SK-MEL-5 (cell line): ENCODE measurements at regions not wholly inside any gene's neighbourhood (a gene's known extent, or its start where the extent isn't known, plus 50 kb on each side); places are given as distances from the start of the nearest gene placed in this dataset.
A peak's percentile ranks its signal among the peaks of the same experiment; 100 is the strongest.

Experiments
- DNase-seq: peaks from one replicate; pipeline ENCODE4 v3.0.0-alpha.2; 2016; ENCODE audit warnings: low read depth, low spot score
- in situ Hi-C: cut with HindIII; loops from 2 replicates; pipeline ENCODE4 v1.10.0; 2016; ENCODE audit warnings: low sequenced_read_pairs, high pct_unique_total_duplicates, low pct_unique_long_range_greater_than_20kb

DNA sequence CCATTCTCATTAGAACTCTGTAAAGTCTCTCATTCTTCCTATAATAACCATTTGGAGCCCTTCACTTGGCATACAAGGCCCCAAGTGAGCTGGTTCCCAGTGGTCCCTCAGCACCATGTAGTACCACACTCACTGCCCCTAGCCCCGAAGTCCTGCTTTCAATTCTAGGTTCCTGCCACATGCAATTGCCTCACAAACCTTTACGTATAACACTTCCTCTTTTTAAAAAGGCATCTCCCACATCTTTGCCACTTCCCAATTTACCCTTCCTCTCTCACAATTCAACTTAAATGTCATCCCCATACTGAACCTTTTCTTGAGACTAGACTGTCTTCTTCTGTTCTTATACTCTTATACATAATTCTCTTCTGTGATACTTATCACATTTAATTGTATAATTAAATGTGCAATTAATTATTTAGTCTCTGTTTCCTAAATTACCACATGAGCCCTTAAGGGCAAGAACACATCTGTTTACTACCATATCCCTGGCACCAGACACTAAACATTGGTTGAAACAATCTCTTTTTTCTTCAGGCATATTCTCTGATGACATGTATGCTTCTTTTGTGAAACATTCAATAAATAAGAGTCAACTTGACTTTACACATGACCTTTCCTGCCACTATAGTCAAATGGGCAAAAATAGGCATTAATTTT is 304.0 kb downstream of the SPRY2 start:
- in situ Hi-C loops: no loop called here
- peak; percentile 16 for DNase-seq

DNA sequence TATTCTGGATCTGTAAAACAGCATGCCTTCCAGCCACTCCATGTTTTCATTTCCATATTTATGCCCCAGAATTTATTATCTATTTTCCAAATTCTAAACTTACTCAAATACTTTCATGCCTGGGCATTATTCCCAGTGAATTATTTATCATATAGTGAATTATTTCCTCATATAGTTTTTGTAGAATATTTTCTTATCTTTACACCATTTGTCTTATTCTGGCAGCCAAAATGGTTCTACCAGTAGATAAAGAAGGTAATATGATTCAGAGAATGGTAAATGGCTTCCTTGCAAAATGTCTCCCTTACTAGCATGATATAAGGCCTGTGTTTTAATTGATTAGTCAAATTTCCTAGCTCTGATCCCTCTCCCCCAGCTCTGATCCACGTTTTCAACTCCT is 305.8 kb downstream of the SPRY2 start:
- no peak for DNase-seq
- in situ Hi-C loops: no loop called here

DNA sequence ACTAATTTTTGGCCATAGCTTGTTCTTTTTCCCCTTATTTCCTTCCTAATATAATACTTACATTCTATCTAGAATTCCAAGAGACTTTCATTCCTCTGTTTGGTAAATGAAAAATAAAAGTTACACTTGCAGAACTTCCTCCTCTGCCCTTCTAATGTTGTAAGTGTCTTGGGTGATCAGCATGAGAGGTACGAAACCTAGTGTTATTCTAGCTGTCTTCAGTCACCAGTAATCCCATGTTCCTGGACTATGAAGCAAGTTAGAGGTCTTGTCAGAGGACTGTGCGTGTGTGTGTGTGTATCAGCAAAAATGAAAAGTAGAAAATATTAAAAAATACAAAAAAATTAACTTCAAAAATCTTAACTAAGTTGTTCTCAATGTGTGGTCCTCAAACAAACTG is 307.0 kb downstream of the SPRY2 start:
- no peak for DNase-seq
- in situ Hi-C loops: no loop called here

DNA sequence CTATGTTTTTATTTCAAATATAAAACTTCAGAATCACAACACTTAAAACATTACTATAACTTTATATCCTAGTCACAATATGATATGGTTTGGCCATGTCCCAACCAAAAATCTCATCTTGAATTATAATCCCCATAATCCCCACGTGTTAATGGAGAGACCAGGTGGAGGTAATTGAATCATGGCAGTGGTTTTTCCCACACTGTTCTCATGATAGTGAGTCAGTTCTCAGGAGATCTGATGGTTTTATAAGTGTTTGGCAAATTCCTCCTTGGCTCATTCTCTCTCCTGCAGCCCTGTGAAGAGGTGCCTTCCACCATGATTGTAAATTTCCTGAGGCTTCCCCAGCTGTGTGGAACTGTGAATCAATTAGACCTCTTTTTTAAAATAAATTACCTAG is 307.6 kb downstream of the SPRY2 start:
- DNase-seq: no peak
- in situ Hi-C loops: no loop called here

DNA sequence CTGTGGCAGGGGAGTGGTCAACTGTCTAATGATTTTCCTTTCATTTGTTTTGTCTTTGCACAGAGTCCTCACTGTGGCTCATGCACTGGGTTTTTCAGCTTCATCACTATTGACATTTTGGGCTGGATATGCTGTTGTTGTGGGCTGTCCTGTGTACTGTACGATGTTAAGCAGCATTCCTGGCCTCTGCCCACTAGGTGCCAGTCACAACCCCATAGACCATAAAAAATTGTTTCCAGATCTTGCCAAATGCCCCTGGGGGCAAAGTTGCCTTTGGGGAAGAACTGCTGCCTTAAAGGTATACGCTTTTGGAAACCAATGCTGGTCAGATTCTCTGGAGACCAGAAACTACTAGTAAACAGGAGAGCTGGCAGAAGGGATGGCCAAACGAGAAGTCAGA is 310.4 kb downstream of the SPRY2 start:
- peak; percentile 93 for DNase-seq
- in situ Hi-C loops: no loop called here

DNA sequence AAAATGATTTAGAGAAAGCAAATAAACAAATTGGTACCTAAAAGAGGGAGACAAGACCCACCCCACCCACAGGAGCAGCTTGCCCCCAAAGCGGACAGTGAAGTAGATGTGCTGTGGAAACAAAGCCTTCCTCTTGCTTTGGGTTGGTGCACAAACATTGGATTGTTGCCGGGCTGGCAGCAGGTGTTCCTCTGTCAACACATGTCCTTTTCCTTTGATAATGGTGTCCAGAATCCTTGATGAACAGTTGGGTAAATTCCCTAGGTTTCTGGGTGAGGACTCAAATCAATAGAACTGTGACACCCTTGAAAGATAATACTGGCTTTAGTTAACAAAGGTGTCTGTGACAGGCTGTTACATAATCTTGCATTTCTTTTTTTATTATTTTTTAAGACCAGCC is 311.8 kb downstream of the SPRY2 start:
- in situ Hi-C loops: no loop called here
- DNase-seq: no peak

DNA sequence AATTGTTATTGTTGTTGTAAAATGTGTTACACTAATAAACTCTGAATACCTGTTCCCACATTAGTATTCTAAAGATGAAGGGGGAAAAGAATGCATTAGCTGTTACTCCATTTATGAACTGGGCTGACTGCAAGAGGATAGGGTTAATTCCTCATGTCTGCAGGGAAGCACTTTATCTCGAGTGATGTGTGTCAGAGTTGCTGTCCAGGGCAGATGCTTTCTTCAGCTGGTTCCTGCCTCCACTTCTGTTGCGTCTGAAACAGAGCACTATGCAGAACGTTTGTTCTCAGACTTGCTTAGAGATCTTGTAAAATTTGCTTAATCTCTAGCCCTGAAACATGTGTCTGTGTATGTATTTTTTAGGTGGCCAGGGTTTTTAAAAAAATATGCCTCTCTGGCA is 318.8 kb downstream of the SPRY2 start:
- in situ Hi-C loops: no loop called here
- DNase-seq: no peak

DNA sequence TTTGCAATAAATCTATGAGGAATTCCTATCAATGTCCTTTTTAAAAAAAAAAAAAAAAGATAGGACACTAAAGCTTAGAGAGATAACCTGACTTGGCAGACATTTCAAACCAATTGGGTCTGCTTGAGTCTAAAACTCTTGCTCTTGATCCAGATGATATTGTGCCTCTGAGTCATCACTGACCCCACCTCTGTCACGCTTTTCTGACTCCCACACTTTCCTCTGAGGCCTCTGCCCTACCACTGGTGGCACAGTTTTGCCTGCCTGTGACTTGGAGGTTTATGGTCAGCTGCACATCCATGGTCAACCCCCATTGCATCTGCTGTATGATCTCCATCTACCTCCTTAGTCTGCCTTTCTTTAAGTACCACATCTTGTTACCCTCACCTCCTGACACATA is 328.7 kb downstream of the SPRY2 start:
- no peak for DNase-seq
- in situ Hi-C loops: no loop called here

DNA sequence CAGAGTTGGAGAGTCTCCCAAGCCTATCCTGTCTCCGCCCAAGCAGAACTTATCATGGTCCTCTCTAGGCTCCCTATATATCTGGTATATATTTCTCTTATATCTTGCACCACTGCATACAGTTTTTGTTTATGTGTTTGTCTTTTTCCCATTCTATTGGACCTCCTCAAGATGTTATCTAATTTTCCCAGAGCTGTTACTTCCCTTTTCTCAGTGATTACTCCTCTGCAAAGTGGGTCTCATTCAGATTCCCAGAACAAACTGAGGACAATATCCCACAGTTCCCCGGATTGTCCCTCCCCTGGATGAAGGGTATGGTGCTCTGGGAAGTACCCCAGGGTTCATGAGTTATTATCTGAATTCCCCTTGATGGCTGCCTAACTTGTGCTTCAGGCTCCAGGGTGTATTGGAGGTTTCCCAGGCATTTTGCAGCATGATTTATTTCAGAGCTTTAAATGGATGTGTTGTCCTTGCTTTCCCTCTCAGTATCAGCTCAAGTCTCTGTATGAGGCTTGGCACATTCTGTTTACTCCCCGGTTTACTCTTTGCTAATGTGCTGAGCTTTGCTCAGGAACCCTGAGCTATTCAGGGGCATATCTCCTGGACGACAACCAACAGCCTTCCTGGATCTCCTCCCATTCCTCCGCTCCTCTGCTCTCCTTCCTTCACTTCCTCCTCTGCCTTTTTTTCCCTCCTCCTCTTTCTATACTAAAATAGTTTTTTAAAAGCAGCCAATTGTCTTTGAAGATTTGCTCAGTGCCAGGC is 329.3 kb downstream of the SPRY2 start:
- in situ Hi-C loops: no loop called here
- no peak for DNase-seq

DNA sequence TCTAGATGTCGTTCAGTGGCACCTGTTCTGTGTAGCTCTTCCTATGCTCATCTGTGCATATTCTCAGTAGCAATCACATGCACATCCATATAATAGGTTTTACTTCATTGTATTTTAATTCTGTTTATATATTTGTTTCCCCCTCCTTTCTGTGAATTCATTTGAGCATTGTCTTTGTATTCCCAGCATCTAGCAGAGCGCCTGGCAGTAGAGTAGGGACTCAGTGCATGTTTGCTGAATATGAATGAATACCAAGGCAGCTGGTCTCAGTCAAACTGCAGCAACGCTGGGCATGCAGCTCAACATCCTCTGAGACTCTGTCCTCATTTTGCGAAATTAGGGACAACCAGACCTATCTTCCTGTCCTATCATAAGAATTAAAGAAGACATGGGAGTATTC is 330.1 kb downstream of the SPRY2 start:
- no peak for DNase-seq

DNA sequence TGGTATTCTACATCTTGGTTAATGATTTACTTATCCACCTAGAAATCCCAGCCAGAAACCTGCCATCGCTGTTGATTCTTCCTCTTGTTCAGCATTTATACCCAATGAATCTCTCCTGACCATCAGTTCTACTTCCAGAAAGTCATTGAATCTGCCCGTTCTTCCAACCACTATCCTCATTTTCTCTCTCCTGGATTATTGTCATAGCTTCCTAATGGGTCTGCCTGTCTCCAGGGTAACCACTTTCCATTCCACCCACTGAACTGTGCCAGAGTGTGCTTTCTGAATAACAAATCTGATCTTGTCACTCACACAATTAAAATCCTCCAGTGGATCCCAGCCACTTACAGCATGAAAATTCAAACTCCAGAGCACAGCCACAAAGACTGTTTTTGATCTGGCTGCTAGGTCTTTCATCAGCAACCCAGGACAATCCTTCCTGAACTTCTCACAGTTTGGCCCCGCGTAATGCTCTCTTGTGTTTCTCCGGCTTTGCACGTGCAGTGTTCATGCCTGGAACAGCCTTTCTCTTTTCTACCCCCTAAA is 330.6 kb downstream of the SPRY2 start:
- in situ Hi-C loops: no loop called here
- DNase-seq: no peak

More for the DNA sequence above, 330.1 kb downstream of the SPRY2 start:
- in situ Hi-C loops: no loop called here

DNA sequence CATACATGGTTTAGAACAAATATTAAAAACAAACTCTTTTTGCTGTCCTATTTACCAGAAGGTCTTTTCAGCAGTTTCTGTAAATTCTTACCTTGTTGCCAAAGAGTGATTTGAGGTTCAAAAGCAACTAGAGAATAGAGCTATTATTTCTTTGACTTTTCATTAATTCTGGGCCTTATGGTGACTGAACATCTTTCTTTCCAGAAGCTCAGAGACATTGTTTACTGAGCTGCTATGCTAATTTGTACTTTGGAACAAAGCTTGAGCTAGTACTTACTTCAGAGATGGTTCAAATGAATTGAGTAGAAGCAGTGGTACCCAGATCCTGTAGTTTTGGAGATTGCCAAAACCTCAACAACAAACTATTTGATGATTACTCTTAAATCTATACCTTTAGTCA is 331.2 kb downstream of the SPRY2 start:
- in situ Hi-C loops: no loop called here
- DNase-seq: no peak

DNA sequence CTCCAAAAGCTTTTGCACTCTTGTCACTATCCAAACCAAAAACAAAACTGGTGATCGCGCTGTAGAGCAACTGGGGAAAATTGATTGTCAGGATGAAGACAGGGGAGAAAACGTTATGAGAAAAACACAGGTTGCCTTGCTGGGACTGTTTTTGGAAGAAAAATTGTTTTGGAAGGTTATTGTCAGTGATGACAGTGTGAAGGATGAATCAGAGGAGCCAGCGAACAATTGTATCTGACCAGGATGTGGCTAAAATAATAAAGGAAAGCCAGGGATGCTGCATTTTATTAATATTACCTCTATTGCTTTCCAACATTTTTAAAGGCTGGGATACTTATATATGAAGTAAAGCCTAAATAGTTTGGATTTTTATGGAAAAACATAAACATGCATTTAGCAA is 334.0 kb downstream of the SPRY2 start:
- in situ Hi-C loops: no loop called here
- no peak for DNase-seq

DNA sequence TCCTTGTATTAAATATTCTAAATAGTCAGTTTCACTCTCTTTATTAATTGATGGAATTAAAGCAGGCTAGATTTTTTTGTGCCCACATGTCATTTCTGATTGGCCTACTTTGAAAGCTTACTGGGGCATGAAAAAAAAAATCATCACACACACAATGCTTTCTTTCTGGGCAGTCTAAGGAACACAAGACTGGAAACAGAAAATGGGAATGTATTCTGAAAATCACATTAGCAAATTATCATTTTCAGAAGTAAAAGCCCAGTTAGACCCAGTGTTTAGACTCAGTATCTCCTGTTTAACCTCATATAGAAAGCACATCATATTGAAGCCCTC is 339.4 kb downstream of the SPRY2 start:
- in situ Hi-C loops: no loop called here
- no peak for DNase-seq

DNA sequence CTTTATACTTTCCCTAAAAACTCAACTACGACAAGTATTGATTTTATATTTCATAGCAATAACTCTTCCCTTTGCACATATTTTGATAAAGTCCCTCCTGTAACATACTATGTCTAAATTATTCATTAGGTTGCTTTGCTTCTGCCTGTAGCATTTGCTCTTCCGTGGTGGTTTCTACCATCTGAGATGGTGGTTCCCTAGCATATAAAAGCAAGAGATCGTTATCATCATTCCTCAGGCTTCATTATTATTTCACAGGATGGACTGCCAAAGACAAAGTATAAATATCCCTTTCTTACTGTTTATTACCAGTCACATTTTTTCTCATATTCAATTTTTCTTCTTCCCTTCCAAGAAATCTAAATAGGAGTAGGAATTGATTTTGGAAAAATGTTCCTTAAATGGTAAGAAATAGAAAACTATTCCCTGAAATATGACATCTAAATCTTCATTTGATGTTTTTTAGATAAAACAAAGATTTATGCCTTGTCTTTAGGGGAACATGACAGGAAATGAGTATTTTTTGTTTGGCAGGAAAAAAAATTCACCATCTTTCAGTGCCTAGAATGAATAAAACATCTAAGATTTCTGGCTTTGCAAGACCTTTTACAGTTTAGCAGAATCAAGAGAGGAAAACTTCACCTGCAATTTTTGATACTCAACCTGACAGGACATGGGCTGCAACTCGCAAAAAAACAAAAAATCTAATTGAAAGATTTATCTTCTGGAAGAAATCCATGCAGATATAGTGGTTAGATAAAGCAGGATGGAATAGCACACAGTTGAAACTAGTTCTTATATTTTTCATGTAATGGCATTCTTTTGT is 340.0 kb downstream of the SPRY2 start:
- no peak for DNase-seq
- in situ Hi-C loops: no loop called here

DNA sequence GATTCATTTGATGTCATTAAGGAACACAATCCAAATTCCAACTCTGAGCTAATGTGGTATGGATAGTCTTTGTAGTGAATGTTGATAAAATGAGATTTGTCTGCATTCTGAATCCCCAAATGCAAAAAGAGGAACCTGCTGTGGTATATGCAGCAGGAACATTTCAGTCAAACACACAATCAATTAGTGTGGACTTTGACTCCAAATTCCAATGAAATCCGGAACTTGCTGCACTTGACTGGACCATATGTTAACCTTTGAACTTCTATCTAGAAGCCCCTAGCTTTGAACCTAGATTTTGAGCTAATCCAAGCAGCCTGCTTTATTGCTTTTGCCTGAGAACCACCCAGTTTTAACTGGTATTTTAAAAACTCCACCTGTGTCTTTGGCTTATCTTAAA is 341.3 kb downstream of the SPRY2 start:
- in situ Hi-C loops: no loop called here
- DNase-seq: no peak

DNA sequence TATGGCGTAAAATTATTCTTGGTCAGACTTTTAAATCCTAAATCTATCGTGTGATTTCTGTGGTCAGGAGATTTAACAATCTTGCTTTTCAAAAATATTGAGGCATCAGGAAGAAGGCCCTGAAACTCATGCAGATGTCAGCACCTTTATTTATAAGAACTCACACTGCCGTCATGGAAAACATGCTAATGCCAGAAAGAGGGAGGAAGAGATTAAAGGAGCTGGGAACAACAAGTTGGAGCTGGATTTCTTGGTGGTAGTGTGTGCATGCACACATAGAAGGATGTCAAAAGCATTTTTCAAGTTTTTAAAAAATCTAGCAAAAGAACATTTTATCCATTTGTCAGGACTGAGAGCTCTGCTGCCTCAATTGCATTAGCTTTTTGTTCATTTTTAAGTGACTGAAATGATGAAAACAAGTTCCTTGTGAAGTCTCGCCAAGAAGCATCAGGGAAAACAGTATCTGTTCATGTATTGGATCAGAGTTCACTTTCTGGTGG is 342.5 kb downstream of the SPRY2 start:
- in situ Hi-C loops: no loop called here
- DNase-seq: no peak

DNA sequence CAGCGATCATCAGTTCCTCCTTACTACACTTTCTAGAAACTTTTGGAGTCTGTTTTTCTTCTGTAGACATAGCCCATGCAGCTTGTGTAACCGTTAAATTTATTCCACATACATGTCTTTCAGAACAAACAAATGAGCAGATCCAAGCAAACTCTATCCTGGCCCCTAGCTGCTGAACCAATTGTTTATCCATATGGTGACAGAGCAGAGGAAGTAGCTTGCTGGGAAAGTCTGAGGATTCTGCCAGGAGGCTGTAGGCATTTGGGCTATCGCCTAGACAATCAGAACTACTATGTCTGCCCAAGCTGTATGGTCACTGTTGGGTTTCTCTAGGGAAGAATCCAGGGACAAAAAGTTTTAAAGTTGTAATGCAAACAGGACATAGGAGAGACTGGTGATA is 343.7 kb downstream of the SPRY2 start:
- in situ Hi-C loops: no loop called here
- no peak for DNase-seq
